Subcutaneous abdominal adipose tissue (tissue), 5 donors: ENCODE measurements at regions not wholly inside any gene's neighbourhood (a gene's known extent, or its start where the extent isn't known, plus 50 kb on each side); places are given as distances from the start of the nearest gene placed in this dataset.

Experiments used
- H3K27ac ChIP-seq: one replicate; pipeline ENCODE4 v1.7.0; 2013; ENCODE audit warnings: low read depth, mild to moderate bottlenecking, inconsistent platforms, low read length, moderate library complexity
- H3K27me3 ChIP-seq, 5 donors: one replicate each; pipeline ENCODE4 v1.7.0; 2013; ENCODE audit warnings: low read length in 5 of 5, inconsistent platforms in 1 of 5; ENCODE audit not compliant: control insufficient read depth in 5 of 5, insufficient read depth in 4 of 5
- H3K36me3 ChIP-seq, 5 donors: one replicate each; pipeline ENCODE4 v1.7.0; 2013; ENCODE audit warnings: low read length in 5 of 5; ENCODE audit not compliant: control insufficient read depth in 5 of 5, insufficient read depth in 5 of 5
- H3K4me1 ChIP-seq, 5 donors: one replicate each; pipeline ENCODE4 v1.7.0; 2013; ENCODE audit warnings: low read length in 5 of 5, mild to moderate bottlenecking in 3 of 5, moderate library complexity in 1 of 5; ENCODE audit not compliant: control insufficient read depth in 5 of 5, insufficient read depth in 5 of 5
- H3K4me3 ChIP-seq, 5 donors: one replicate each; pipeline ENCODE4 v1.7.0; 2013; ENCODE audit warnings: low read length in 5 of 5, low read depth in 1 of 5
- H3K9ac ChIP-seq, 5 donors: one replicate each; pipeline ENCODE4 v1.7.0; 2013; ENCODE audit warnings: low read length in 5 of 5, mild to moderate bottlenecking in 4 of 5, moderate library complexity in 3 of 5
- H3K9me3 ChIP-seq, 5 donors: one replicate each; pipeline ENCODE4 v1.7.0; 2013; ENCODE audit warnings: low read length in 5 of 5; ENCODE audit not compliant: control insufficient read depth in 5 of 5
- donor health status: healthy.
- donor health status: healthy.
- donor health status: healthy.
- donor health status: healthy.
- donor health status: healthy.

- Histone ChIP-seq H3K9ac (no peak overlapping the region), H3K9me3 (no peaks in the 10 kb centered on the region), H3K27me3 (no peaks in the 10 kb centered on the region), H3K36me3 (no peaks in the 10 kb centered on the region), H3K4me3 (no peak overlapping the region), H3K27ac (no peak overlapping the region), H3K4me1 (peaks cover 0 to 15% (median 9%) of the 10 kb centered on the region in 5 donors)
Observed at GRCh38 chr2:136219341-136219740, 101.4 kb upstream of the CXCR4 start.

GRCh38 chr2:136217996-136218395 lies 100.0 kb upstream of the CXCR4 start:
- H3K27ac ChIP-seq: no peak overlapping the region
- H3K9me3 ChIP-seq: no peaks in the 10 kb centered on the region
- no peaks in the 10 kb centered on the region for H3K36me3 ChIP-seq
- no peak overlapping the region for H3K9ac ChIP-seq
- no peaks in the 10 kb centered on the region for H3K27me3 ChIP-seq
- H3K4me1 ChIP-seq: peaks cover 0 to 20% (median 14%) of the 10 kb centered on the region in 5 donors
- no peak overlapping the region for H3K4me3 ChIP-seq

GRCh38 chr2:136215908-136216472 lies 98.0 kb upstream of the CXCR4 start:
- Histone ChIP-seq H3K9me3 (no peaks in the 10 kb centered on the region), H3K27me3 (no peaks in the 10 kb centered on the region), H3K9ac (no peak overlapping the region), H3K4me1 (peaks cover 0 to 20% (median 14%) of the 10 kb centered on the region in 5 donors), H3K27ac (no peak overlapping the region), H3K4me3 (no peak overlapping the region), H3K36me3 (no peaks in the 10 kb centered on the region)

- no peaks in the 10 kb centered on the region for H3K27me3 ChIP-seq
- H3K4me3 ChIP-seq: no peak overlapping the region
- no peak overlapping the region for H3K9ac ChIP-seq
- no peak overlapping the region for H3K27ac ChIP-seq
- no peaks in the 10 kb centered on the region for H3K36me3 ChIP-seq
- peaks cover 0 to 19% (median 14%) of the 10 kb centered on the region in 5 donors for H3K4me1 ChIP-seq
- no peaks in the 10 kb centered on the region for H3K9me3 ChIP-seq
Observed at GRCh38 chr2:136215449-136215848, 97.5 kb upstream of the CXCR4 start.

- Histone ChIP-seq H3K9ac (peak overlapping the region in 1 of 5 donors; percentile 23), H3K27me3 (no peaks in the 10 kb centered on the region), H3K36me3 (no peaks in the 10 kb centered on the region), H3K4me3 (no peak overlapping the region), H3K9me3 (peaks cover 0 to 5% (median 0%) of the 10 kb centered on the region in 5 donors), H3K27ac (no peak overlapping the region), H3K4me1 (peaks cover 0 to 11% (median 8%) of the 10 kb centered on the region in 5 donors)
Observed at GRCh38 chr2:136214307-136215200, 96.6 kb upstream of the CXCR4 start.

GRCh38 chr2:136213836-136214235 lies 95.9 kb upstream of the CXCR4 start:
- Histone ChIP-seq H3K4me1 (peaks cover 0 to 11% (median 8%) of the 10 kb centered on the region in 5 donors), H3K9me3 (peaks cover 0 to 5% (median 0%) of the 10 kb centered on the region in 5 donors), H3K27ac (no peak overlapping the region), H3K27me3 (no peaks in the 10 kb centered on the region), H3K4me3 (no peak overlapping the region), H3K36me3 (no peaks in the 10 kb centered on the region), H3K9ac (peak overlapping the region in 1 of 5 donors; percentile 23)

- no peak overlapping the region for H3K4me3 ChIP-seq
- H3K9me3 ChIP-seq: peaks cover 0 to 5% (median 0%) of the 10 kb centered on the region in 5 donors
- H3K9ac ChIP-seq: no peak overlapping the region
- peaks cover 0 to 14% (median 8%) of the 10 kb centered on the region in 5 donors for H3K4me1 ChIP-seq
- H3K27me3 ChIP-seq: peaks cover 0 to 2% (median 0%) of the 10 kb centered on the region in 5 donors
- H3K36me3 ChIP-seq: no peaks in the 10 kb centered on the region
- no peak overlapping the region for H3K27ac ChIP-seq
Observed at GRCh38 chr2:136212426-136213378, 94.8 kb upstream of the CXCR4 start.

- peaks cover 0 to 5% (median 0%) of the 10 kb centered on the region in 5 donors for H3K9me3 ChIP-seq
- peaks cover 0 to 2% (median 0%) of the 10 kb centered on the region in 5 donors for H3K27me3 ChIP-seq
- no peak overlapping the region for H3K4me3 ChIP-seq
- no peak overlapping the region for H3K27ac ChIP-seq
- H3K4me1 ChIP-seq: peaks cover 0 to 22% (median 8%) of the 10 kb centered on the region in 5 donors
- no peak overlapping the region for H3K9ac ChIP-seq
- H3K36me3 ChIP-seq: no peaks in the 10 kb centered on the region
Observed at GRCh38 chr2:136211701-136212100, 93.8 kb upstream of the CXCR4 start.

- no peaks in the 10 kb centered on the region for H3K36me3 ChIP-seq
- H3K27ac ChIP-seq: no peak overlapping the region
- H3K9ac ChIP-seq: no peak overlapping the region
- H3K9me3 ChIP-seq: peaks cover 0 to 5% (median 0%) of the 10 kb centered on the region in 5 donors
- peaks cover 0 to 2% (median 0%) of the 10 kb centered on the region in 5 donors for H3K27me3 ChIP-seq
- H3K4me1 ChIP-seq: peaks cover 0 to 22% (median 8%) of the 10 kb centered on the region in 5 donors
- H3K4me3 ChIP-seq: no peak overlapping the region
Observed at GRCh38 chr2:136210822-136211221, 92.9 kb upstream of the CXCR4 start.
